GM12872 (cell line): ENCODE measurements at regions not wholly inside any gene's neighbourhood (a gene's known extent, or its start where the extent isn't known, plus 50 kb on each side); places are given as distances from the start of the nearest gene placed in this dataset.

Source experiments
- CTCF ChIP-seq: IDR thresholded peaks from 3 replicates; pipeline ENCODE4 v1.5.1; 2011; ENCODE audit warnings: low read depth, mild to moderate bottlenecking, low read length, moderate library complexity; ENCODE audit not compliant: insufficient read depth

GRCh38 chr6:144349690-144350527 lies 64.8 kb downstream of the UTRN start:
- TF ChIP-seq CTCF: no peak

GRCh38 chr6:144350528-144350880 lies 65.4 kb downstream of the UTRN start:
- no peak for TF ChIP-seq CTCF

GRCh38 chr6:144351379-144352127 lies 66.4 kb downstream of the UTRN start:
- no peak for TF ChIP-seq CTCF

GRCh38 chr6:144352331-144352730 lies 67.2 kb downstream of the UTRN start:
- TF ChIP-seq CTCF: no peak

GRCh38 chr6:144353871-144354314 lies 68.8 kb downstream of the UTRN start:
- no peak for TF ChIP-seq CTCF

GRCh38 chr6:144359783-144360182 lies 74.6 kb downstream of the UTRN start:
- no peak for TF ChIP-seq CTCF

- no peak for TF ChIP-seq CTCF
These were observed 75.3 kb downstream of the UTRN start for GRCh38 chr6:144360401-144360800.
